K562 (cell line): ENCODE measurements at regions not wholly inside any gene's neighbourhood (a gene's known extent, or its start where the extent isn't known, plus 50 kb on each side); places are given as distances from the start of the nearest gene placed in this dataset.

Experiments
- ATAC-seq: fragments of 200-7000 bp; cut with Tn5 transposase; 3 replicates; pipeline ENCODE4 v1.9.1; 2020; ENCODE audit warnings: moderate library complexity
- BruUV-seq: library from RNA; stranded (reverse); fragments of 400-500 nt; replicated peaks from 2 replicates; lab custom pipeline; 2021; lab: Mats Ljungman, UMichigan
- CTCF ChIA-PET: fragments of 300-600 bp; formaldehyde crosslinking; extraction: SDS; loops from one replicate; lab custom pipeline; 2021; ENCODE audit warnings: low intra/inter-chr PET ratio; lab: Yijun Ruan, JAX
- POLR2A ChIA-PET: fragments of 300-600, 350-650 bp; sonication (Branson Sonifier 250); formaldehyde crosslinking; extraction: SDS; loops from one replicate; lab custom pipeline; 2021; ENCODE audit warnings: antibody characterized with exemption, inconsistent platforms; lab: Yijun Ruan, JAX
- DNase-seq, 4 experiments: peaks; one replicate each; pipeline versions ENCODE4 v3.0.0 to v3.0.0-alpha.2; 2011 to 2018; ENCODE audit warnings: low spot score in 3 of 4, mixed read lengths in 3 of 4; ENCODE audit errors: extremely low read depth in 1 of 4
- FAIRE-seq: peaks from 2 replicates; lab custom pipeline; 2011; peaks lifted over from hg19 to GRCh38; lab: Jason Lieb, UNC
- H2AFZ ChIP-seq: 2 replicates; pipeline ENCODE4 v1.6.0; 2011; ENCODE audit warnings: low read depth, low read length, control low read depth, inconsistent platforms
- H3K27ac ChIP-seq: fragments of 200-600 bp; 3 replicates; pipeline ENCODE4 v1.8.0; 2011; ENCODE audit warnings: low read depth, mild to moderate bottlenecking, control low read depth, inconsistent platforms, low read length, moderate library complexity, mixed read lengths; ENCODE audit errors: extremely low read depth
- H3K27me3 ChIP-seq, 2 experiments: fragments of 300-600 bp in 1 of 2; 2 replicates in 1 of 2; 3 replicates in 1 of 2; pipeline versions ENCODE4 v1.6.0 to v1.8.0; 2011; ENCODE audit warnings: inconsistent platforms in 2 of 2, low read length in 2 of 2, mild to moderate bottlenecking in 1 of 2, mixed read lengths in 1 of 2, moderate library complexity in 1 of 2; ENCODE audit not compliant: control insufficient read depth in 2 of 2, insufficient read depth in 2 of 2
- H3K36me3 ChIP-seq: fragments of 300-600 bp; 3 replicates; pipeline ENCODE4 v1.8.0; 2011; ENCODE audit warnings: mild to moderate bottlenecking, low read length, inconsistent platforms; ENCODE audit not compliant: control insufficient read depth, insufficient read depth
- H3K4me1 ChIP-seq, 2 experiments: fragments of 200-600 bp in 1 of 2; replicated peaks in 1 of 2; 2 replicates in 1 of 2; 3 replicates in 1 of 2; pipeline versions ENCODE4 v1.5.1 to v1.8.0; 2011; ENCODE audit warnings: inconsistent platforms in 2 of 2, low read length in 2 of 2, mild to moderate bottlenecking in 1 of 2, mixed read lengths in 1 of 2, moderate library complexity in 1 of 2; ENCODE audit not compliant: control insufficient read depth in 2 of 2, insufficient read depth in 2 of 2
- H3K4me2 ChIP-seq: 2 replicates; pipeline ENCODE4 v1.6.1; 2011; ENCODE audit warnings: low read length, control low read depth, inconsistent platforms, mixed read lengths; ENCODE audit not compliant: insufficient read depth
- H3K4me3 ChIP-seq: fragments of 200-600 bp; sonication (generic), shearing (Covaris generic); 2 replicates; pipeline ENCODE4 v1.5.1; 2016; ENCODE audit warnings: control low read depth, inconsistent platforms
- H3K79me2 ChIP-seq: fragments of 200-600 bp; 3 replicates; pipeline ENCODE4 v1.8.0; 2011; ENCODE audit warnings: low read length, inconsistent platforms; ENCODE audit not compliant: control insufficient read depth, insufficient read depth
- H3K9ac ChIP-seq, 2 experiments: 2 replicates each; pipeline versions ENCODE4 v1.6.0 to v1.6.1; 2011; ENCODE audit warnings: low read depth in 2 of 2, low read length in 2 of 2, control low read depth in 1 of 2, inconsistent platforms in 1 of 2, mild to moderate bottlenecking in 1 of 2, mixed read lengths in 1 of 2; ENCODE audit not compliant: insufficient read depth in 1 of 2
- H3K9me1 ChIP-seq: one replicate; pipeline ENCODE4 v1.6.0; 2011; ENCODE audit warnings: inconsistent platforms, mild to moderate bottlenecking, low read length, moderate library complexity; ENCODE audit not compliant: control insufficient read depth, insufficient read depth
- H3K9me3 ChIP-seq: replicated peaks from 2 replicates; pipeline ENCODE4 v1.5.1; 2011; ENCODE audit warnings: low read depth, low read length, inconsistent platforms; ENCODE audit not compliant: control insufficient read depth, insufficient read depth
- H4K20me1 ChIP-seq: replicated peaks from 2 replicates; pipeline ENCODE4 v1.6.1; 2011; ENCODE audit warnings: low read length, inconsistent platforms, mixed read lengths; ENCODE audit not compliant: control insufficient read depth, insufficient read depth
- ARID1B ChIP-seq: fragments of 450-650 bp; IDR thresholded peaks from 2 replicates; pipeline ENCODE4 v1.6.1; 2016; ENCODE audit warnings: antibody characterized with exemption, mild to moderate bottlenecking, inconsistent platforms
- CBX1 ChIP-seq: sonication (generic); IDR thresholded peaks from 2 replicates; pipeline ENCODE4 v1.6.1; 2016; ENCODE audit warnings: antibody characterized with exemption, low read depth, mild to moderate bottlenecking
- NCOA1 ChIP-seq: fragments of 450-650 bp; IDR thresholded peaks from 2 replicates; pipeline ENCODE4 v1.6.1; 2016; ENCODE audit warnings: low read depth
- NUFIP1 ChIP-seq: fragments of 450-650 bp; IDR thresholded peaks from 2 replicates; pipeline ENCODE4 v1.6.1; 2018; ENCODE audit not compliant: partially characterized antibody
- PKNOX1 ChIP-seq: fragments of 450-650 bp; IDR thresholded peaks from 2 replicates; pipeline ENCODE4 v1.6.1; 2016
- TCF15 ChIP-seq: fragments of 250-450 bp; sonication (Bioruptor Pico); IDR thresholded peaks from 2 replicates; pipeline ENCODE4 v1.8.0; 2022; ENCODE audit warnings: moderate library complexity, mild to moderate bottlenecking, inconsistent platforms
- TEAD1 ChIP-seq, 2 experiments: fragments of 450-650 bp in 1 of 2; sonication (generic) in 1 of 2; formaldehyde crosslinking; IDR thresholded peaks; 2 replicates each; pipeline versions ENCODE4 v1.4.0 to v1.8.0; 2020 to 2022; ENCODE audit warnings: mild to moderate bottlenecking in 2 of 2, missing genetic modification reagents in 1 of 2
- ZNF324 ChIP-seq: fragments of 250-450 bp; sonication (Bioruptor Pico); IDR thresholded peaks from 2 replicates; pipeline ENCODE4 v1.4.0; 2020; ENCODE audit warnings: mild to moderate bottlenecking
- WGBS: fragments of 100-300 bp; shearing (Covaris generic); methylation state at CpG from one replicate; pipeline ENCODE4 v1.1.6; 2016; ENCODE audit warnings: low coverage, mixed read lengths; ENCODE audit not compliant: insufficient coverage; ENCODE audit errors: missing lambda C conversion rate; 5-methylcytosine and 5-hydroxymethylcytosine counted together
- in situ Hi-C: fragments of 300-500 bp; cut with MboI; formaldehyde crosslinking; loops from 4 replicates; pipeline ENCODE4 v1.15.0; 2018; ENCODE audit warnings: inconsistent platforms, mixed read lengths
- intact Hi-C: fragments of 100-400 bp; cut with micrococcal nuclease; formaldehyde crosslinking; loops from 2 replicates; pipeline ENCODE4 v1.14.2; 2022
- TF ChIP-seq, protein P1 (sequence below): fragments of 250-450 bp; sonication (Bioruptor Pico); IDR thresholded peaks from 2 replicates; pipeline ENCODE4 v1.5.0; 2021; ENCODE audit warnings: mild to moderate bottlenecking, borderline replicate concordance
- TF ChIP-seq, protein P2 (sequence below): fragments of 450-650 bp; formaldehyde crosslinking; conservative IDR thresholded peaks from 2 replicates; pipeline ENCODE4 v1.4.0; 2022; ENCODE audit warnings: mild to moderate bottlenecking, missing genetic modification characterization
- TF ChIP-seq, protein P3 (sequence below), 2 experiments: IDR thresholded peaks; 2 replicates each; pipeline ENCODE4 v1.6.1; 2012; ENCODE audit warnings: improper control_type of control experiment in 2 of 2, low read depth in 2 of 2, low read length in 2 of 2, borderline replicate concordance in 1 of 2

- CTCF ChIA-PET = no interaction called here
- H3K36me3 ChIP-seq = no peaks in the 10 kb centered on the region
- H3K9me3 ChIP-seq = no peaks in the 10 kb centered on the region
- no peak overlapping the region for H3K4me3 ChIP-seq
- no peak overlapping the region for H3K27ac ChIP-seq
- no peak for ATAC-seq
- in situ Hi-C loops = no loop called here
- H3K4me1 ChIP-seq = no peaks in the 10 kb centered on the region
- H4K20me1 ChIP-seq = no peaks in the 10 kb centered on the region
- H3K27me3 ChIP-seq = peaks cover 1 to 7% of the 10 kb centered on the region in 2 experiments; a peak in 2 of 5 replicates
- no peaks in the 10 kb centered on the region for H3K79me2 ChIP-seq
- H3K4me2 ChIP-seq = no peak overlapping the region
- TF ChIP-seq, protein P1, sequence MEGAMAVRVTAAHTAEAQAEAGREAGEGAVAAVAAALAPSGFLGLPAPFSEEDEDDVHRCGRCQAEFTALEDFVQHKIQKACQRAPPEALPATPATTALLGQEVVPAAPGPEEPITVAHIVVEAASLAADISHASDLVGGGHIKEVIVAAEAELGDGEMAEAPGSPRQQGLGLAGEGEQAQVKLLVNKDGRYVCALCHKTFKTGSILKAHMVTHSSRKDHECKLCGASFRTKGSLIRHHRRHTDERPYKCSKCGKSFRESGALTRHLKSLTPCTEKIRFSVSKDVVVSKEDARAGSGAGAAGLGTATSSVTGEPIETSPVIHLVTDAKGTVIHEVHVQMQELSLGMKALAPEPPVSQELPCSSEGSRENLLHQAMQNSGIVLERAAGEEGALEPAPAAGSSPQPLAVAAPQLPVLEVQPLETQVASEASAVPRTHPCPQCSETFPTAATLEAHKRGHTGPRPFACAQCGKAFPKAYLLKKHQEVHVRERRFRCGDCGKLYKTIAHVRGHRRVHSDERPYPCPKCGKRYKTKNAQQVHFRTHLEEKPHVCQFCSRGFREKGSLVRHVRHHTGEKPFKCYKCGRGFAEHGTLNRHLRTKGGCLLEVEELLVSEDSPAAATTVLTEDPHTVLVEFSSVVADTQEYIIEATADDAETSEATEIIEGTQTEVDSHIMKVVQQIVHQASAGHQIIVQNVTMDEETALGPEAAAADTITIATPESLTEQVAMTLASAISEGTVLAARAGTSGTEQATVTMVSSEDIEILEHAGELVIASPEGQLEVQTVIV = no peak
- TF ChIP-seq NCOA1 (no peak), ZNF324 (CRISPR knock-in tag) (no peak), CBX1 (no peak), TEAD1 (CRISPR knock-in tag; IDR thresholded peaks at IDR 0.05) (no peak), TCF15 (no peak), ARID1B (no peak), PKNOX1 (no peak), NUFIP1 (no peak)
- TF ChIP-seq, protein P2, sequence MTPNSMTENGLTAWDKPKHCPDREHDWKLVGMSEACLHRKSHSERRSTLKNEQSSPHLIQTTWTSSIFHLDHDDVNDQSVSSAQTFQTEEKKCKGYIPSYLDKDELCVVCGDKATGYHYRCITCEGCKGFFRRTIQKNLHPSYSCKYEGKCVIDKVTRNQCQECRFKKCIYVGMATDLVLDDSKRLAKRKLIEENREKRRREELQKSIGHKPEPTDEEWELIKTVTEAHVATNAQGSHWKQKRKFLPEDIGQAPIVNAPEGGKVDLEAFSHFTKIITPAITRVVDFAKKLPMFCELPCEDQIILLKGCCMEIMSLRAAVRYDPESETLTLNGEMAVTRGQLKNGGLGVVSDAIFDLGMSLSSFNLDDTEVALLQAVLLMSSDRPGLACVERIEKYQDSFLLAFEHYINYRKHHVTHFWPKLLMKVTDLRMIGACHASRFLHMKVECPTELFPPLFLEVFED (CRISPR knock-in tag) = no peak
- TF ChIP-seq, protein P3, sequence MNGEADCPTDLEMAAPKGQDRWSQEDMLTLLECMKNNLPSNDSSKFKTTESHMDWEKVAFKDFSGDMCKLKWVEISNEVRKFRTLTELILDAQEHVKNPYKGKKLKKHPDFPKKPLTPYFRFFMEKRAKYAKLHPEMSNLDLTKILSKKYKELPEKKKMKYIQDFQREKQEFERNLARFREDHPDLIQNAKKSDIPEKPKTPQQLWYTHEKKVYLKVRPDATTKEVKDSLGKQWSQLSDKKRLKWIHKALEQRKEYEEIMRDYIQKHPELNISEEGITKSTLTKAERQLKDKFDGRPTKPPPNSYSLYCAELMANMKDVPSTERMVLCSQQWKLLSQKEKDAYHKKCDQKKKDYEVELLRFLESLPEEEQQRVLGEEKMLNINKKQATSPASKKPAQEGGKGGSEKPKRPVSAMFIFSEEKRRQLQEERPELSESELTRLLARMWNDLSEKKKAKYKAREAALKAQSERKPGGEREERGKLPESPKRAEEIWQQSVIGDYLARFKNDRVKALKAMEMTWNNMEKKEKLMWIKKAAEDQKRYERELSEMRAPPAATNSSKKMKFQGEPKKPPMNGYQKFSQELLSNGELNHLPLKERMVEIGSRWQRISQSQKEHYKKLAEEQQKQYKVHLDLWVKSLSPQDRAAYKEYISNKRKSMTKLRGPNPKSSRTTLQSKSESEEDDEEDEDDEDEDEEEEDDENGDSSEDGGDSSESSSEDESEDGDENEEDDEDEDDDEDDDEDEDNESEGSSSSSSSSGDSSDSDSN (IDR thresholded peaks at IDR 0.05; ENCODE audit: borderline replicate concordance in 1 of 2, low read depth in 2 of 2, low read length in 2 of 2) = no peak
- no peak for DNase-seq
- no peak for FAIRE-seq
- intact Hi-C loops = no loop called here
- no peak overlapping the region for H2AFZ ChIP-seq
- H3K9me1 ChIP-seq = no peaks in the 10 kb centered on the region
- POLR2A ChIA-PET = no interaction called here
- BruUV-seq = no TSS peak
- H3K9ac ChIP-seq = no peak overlapping the region
- WGBS = 0% methylated on average over 5 of the region's 5 CpGs
Measured at GRCh38 chr18:10234281-10234680, 220.2 kb upstream of the APCDD1 start.
